H1 (cell line): ENCODE measurements at regions not wholly inside any gene's neighbourhood (a gene's known extent, or its start where the extent isn't known, plus 50 kb on each side); places are given as distances from the start of the nearest gene placed in this dataset.

Experiments used
- BRCA1 ChIP-seq: IDR thresholded peaks from 2 replicates; pipeline ENCODE4 v1.6.1; 2012; ENCODE audit warnings: low read depth, low read length, improper control_type of control experiment
- CTBP2 ChIP-seq: IDR thresholded peaks from 2 replicates; pipeline ENCODE4 v1.7.0; 2011; ENCODE audit warnings: borderline replicate concordance, mild to moderate bottlenecking, moderate library complexity, mixed read lengths, low read length; ENCODE audit not compliant: insufficient read depth, insufficient read length
- EP300 ChIP-seq, 2 experiments: IDR thresholded peaks; 1 replicate in 1 of 2; 2 replicates in 1 of 2; pipeline ENCODE4 v1.6.1; 2011 to 2012; ENCODE audit warnings: low read depth in 2 of 2, low read length in 2 of 2, mild to moderate bottlenecking in 2 of 2, borderline replicate concordance in 1 of 2, inconsistent platforms in 1 of 2, moderate library complexity in 1 of 2
- RNF2 ChIP-seq: fragments of 200-900, 300-1000 bp; sonication (generic); IDR thresholded peaks from 2 replicates; pipeline ENCODE4 v1.7.1; 2016; ENCODE audit warnings: borderline replicate concordance, low read depth, mild to moderate bottlenecking, antibody characterized with exemption, low read length; ENCODE audit not compliant: poor library complexity, severe bottlenecking; ENCODE audit errors: missing control alignments

DNA sequence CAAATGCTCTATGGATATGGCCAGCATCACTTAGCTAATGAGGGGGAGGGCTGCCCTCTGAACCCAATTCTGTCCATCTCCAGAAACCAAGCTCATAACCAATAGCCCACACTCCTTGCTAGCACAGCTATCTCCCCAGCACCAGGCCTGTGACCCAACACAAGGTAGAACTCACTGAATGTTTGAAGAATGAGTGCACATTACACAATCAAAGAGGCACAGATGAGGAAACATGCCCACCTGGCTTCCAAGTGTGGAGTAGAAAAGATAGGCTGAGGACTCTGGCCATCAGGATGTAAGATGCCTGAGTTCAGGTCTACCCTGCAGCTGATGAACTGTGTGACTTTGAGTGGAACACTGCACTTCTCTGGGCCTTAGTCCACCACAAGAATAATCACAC is 268.4 kb downstream of the BCL11B start (continued):
- no peak for TF ChIP-seq CTBP2
- no peak for TF ChIP-seq EP300 (IDR thresholded peaks at IDR 0.05; ENCODE audit: borderline replicate concordance in 1 of 2, low read depth in 2 of 2, low read length in 2 of 2)
- no peak for TF ChIP-seq BRCA1
- no peak for TF ChIP-seq RNF2
